ENCODE measurements at regions not wholly inside any gene's neighbourhood (a gene's known extent, or its start where the extent isn't known, plus 50 kb on each side); places are given as distances from the start of the nearest gene placed in this dataset.
A peak's percentile ranks its signal among the peaks of the same experiment; 100 is the strongest.

DNA sequence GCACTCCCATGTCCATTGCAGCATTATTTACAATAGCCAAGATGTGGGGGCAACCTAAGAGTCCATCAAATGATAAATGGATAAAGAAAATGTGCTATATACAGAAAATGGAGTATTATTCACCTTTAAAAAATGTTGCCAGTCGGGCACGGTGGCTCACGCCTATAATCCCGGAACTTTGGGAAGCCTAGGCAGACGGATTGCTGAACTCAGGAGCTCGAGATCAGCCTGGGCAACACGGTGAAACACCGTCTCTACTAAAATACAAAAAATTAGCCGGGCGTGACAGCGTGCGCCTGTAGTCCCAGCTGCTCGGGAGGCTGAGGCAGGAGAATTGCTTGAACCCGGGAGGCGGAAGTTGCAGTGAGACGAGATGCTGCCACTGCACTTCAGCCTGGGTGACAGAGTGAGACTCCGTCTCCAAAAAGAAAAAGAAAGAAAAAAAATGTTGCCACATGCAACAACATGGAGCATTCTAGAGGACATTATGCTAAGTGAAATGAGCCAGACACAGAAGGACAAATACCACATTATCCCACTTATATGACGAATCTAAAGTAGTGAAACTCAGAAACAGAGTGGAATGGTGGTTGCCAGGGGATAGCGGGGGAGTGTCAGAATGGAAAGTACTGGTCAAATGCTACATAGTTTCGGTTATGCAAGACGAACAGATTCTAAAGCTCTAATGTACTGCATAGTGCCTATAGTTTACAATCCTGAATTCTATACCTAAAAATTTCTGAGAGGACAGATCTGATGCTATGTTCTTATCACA, 1385.6 kb upstream of the TMEFF2 start:
- DNase-seq = no peak

DNA sequence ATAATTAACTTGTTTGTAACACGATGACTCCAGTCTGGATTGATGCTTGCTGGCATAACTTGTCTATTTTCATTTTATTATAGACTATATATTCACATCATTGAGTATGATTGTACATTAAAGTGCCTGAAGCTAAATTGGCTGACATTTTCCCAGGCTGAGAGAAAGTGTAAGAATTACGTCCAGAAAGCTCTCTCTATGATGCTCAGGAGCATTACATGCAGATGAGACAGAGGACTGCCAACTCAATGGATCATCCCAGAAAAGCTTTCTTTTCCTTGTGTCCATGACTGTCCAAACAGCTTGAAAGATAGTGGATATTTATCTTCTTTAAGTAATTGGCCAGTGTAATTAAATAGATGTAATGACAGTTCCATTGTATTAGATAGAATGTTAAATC, 1372.2 kb upstream of the TMEFF2 start:
- DNase-seq = no peak

DNA sequence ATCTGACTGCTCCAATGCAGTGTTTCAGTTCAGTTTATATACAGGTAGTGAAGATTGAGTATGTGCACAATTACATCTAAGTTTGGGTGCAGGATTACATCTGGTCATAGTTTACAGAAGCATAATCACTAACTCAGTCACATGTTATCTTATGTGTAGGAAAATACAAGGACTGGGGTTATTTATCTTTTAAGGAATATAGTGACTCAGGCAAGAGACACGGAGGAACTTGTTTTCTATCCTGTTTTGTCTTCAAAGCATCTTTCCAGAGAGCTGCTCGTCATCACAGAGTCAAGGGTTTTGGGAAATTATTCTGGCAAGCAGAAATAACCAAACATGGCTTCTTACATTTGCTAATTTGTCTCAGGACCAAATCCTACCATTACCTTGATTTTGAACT, 1371.5 kb upstream of the TMEFF2 start:
- no peak for DNase-seq

DNA sequence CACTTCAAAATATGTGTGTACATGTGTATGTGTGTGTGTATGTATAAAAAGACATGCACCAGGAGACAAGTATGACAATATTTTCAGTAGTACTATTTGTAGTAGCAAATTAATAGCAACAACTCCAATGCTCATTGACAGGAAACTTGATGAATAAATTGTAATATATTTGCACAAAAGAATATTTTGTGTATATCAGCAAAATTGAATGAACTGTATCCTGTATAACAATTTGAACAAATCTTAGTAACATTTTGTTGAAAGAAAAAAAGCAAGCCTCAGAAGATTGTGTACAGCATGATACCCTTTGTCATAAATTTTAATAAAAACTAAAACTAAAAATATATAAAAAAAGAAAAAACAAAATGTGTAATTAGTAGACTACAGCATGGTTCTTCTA, 1367.3 kb upstream of the TMEFF2 start:
- DNase-seq = no peak

DNA sequence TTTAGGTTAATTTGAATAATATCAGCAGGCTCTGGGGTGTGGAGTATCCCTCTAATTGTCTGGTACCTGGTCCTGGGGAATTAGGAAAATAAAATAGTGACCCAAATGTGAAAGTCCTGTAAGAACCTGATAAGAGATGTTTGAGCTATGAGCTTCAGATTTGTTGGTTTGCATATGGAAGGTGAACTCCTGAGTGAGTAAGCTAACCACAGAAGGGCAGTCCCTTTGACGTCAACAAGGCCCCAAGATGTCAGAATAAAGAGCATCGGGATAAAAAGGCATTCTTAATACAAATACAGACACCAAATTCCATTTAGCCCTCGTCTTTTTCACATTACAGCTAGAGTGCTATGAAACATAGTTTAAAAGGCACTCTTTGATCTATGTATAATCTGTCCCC, 1366.3 kb upstream of the TMEFF2 start:
- DNase-seq = no peak

DNA sequence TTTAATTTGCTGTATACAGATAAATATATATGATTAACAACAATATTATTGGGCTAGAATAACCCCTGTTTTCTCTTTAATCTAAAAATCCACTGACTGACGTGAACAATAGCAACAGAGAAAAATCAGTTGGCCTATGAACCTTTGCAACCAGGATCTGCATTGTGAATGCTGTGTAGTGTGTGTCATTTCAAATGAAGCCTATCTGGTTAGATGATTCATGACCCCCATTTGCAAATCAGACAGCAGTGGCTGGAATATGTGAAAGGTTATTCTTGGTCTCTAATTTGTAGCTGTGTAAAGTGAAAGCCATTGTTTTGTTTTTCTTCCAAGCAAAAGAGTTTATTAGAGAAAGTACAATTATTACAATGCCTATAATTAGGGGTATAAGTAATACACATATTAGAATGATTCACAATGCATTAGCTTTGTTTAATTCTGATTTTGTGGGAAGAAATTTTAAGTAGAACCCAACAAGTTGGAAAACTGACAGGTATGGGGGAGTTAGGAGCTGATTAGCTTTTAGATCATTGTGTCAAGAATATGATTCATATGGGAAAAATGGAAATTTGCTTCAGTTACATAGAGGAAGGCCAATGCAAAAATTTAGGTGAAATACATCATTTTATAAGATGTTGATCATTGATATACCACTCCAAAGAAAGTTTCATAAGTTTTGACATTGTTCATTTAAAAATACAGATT, 1362.2 kb upstream of the TMEFF2 start:
- DNase-seq = no peak

DNA sequence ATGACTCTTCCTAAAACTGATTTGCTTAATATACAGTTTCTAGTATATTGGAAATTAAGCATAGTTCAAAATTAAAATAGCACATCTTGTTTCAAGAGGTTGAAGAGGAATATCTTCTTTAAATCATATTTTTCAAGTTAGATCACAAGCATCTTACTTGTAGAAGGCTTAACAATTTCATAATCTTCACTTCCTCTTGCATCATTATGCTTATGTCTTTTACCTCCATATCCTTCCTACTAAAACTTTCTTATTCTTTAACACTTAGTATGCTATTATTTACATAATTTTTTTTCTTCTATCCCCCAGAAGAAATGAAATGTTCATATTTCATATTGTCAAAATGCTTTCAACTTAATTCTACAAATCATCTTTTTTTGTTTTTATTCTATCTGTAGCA, 1354.9 kb upstream of the TMEFF2 start:
- no peak for DNase-seq

DNA sequence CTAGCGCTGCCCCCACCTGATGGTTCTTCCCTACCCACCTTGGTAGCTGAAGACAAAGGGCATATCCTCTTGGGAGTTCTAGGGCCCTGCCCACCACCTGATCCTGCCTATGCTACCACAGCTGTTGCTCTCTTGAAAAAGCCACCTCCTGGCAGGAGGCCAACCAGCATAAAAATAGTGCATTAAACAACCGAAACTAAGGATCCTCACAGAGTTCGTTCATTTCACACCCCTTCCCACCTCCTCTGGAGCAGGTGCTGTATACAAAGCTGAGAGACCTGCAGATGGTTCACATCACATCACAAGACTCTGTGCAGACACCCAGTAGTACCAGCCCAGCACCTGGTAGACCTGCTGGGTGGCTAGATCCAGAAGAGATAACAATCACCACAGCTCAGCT, 1348.0 kb upstream of the TMEFF2 start:
- peak; percentile 68 to 84 for DNase-seq

DNA sequence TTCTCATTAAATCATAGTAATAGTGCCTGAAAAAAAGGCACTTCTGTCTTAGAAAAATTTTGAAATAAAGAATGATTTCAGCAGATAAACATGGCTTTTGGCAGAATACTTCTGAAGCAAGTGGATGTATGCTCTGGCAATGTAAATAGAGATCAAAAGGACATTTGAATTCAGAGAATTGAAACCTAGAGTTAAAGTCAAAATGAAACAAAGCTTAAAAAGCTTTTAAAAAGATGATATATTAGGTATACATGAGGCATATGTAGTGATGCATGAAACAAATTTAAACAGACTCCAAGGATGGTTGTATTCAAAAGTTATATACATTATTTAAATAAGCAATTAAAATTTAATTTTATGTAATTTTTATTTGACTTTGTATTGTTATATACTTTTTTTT, 1344.5 kb upstream of the TMEFF2 start:
- DNase-seq = no peak

DNA sequence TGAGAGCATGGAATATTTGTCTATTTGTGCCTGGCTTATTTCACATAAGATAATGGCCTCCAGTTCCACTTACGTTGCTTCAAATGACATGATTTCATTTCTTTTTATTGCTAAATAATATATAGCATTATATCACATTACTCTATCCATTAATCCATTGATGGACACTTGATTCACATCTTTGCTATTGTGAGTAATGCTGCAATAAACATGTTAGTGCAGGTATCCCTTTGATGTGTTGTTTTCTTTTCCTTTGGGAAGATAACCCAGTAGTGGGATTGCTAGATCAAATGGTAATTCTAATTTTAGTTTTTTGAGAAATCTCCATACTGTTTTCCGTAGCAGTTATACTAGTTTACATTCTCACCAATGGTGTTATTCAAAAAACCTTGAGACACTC, 1343.3 kb upstream of the TMEFF2 start:
- no peak for DNase-seq

DNA sequence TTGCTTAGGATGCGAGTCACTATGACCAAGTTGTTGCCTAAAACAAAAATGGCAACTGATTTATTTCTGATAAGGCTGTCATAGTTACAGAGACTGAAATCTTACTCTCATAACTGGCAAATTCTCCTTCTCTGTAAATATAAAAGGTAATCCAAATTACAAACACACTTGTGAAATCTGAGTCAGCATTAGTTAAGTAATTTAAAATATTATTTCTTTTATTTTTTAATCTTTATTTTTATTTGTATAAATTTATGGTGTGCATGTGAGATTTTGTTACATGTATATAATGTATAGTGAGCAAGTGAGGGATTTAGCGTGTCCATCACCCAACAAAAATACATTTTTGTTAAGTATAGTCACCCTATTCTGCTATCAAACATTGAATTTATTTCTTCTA, 1342.8 kb upstream of the TMEFF2 start:
- no peak for DNase-seq

DNA sequence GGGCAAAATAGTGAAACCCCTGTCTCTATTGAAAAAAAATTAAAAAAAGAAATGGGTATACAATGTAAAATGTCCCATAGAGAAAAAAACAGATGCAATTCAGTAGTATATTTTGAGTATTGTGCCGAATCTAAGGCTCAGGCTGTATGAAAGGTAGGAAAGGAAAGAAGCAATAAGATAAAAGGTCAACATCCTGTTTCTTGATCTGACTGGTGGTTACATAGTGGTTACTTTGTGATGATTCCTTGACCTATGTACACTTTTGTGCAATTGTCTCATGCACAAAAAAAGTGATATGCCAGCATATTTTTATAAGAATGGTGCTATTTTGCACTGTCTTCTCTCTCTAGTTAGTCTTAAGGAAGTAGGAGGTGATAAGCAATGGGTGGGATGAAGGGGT, 1333.7 kb upstream of the TMEFF2 start:
- DNase-seq = no peak

DNA sequence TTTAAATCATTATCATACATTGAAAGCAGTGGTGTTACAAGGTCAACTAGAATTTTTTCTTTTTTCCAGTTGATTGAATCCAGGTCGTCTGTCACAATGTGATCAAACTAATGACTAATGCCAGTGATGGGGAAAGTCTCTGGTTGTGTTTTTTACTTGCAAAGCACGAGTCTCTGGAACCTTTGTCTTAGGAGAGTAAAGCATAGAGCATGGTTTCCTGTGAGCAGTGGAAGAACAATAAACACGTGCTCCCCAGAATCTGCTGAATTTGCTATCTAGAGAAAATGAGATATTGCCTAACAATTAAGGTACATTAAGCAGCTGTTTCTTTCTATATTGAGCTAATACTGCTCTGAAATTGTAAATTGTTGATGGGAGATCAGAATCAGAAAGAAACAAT, 1332.4 kb upstream of the TMEFF2 start:
- DNase-seq = no peak

DNA sequence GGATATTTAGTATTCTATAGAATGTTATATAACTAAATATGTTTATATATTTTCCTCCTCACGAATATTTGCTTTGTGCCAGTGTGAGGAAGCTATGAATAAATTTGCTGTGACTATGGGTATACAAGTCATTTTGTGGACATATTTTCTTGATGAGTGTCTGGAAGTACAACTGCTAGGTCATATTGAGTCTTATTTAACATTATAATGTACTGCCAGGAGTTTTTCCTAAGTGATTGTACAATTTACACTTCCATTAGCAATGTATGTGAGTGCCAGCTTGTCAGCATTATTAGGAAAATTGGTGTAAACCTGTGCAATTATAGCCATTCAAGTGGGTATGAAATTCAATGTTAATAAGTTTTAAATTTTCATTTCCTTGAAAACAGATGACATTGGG, 1328.9 kb upstream of the TMEFF2 start:
- no peak for DNase-seq

DNA sequence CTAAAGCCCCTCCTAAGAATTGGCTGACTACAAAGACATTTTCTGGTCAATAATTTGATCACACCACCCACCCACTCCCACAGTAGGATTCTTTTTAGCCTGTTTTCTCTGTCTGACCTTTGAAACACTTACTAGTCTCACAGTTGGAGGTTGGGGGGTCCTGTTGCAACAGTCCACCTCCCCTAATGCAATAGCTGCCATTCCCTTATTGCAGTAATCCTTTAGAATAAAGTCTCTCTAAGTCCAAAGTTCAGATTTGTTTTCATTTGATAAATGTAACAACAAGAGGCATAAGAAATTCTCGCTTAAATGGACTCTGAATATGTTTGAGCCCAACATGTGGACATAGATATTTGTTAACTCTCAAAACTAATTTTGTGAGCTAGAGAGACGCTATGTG, 1326.8 kb upstream of the TMEFF2 start:
- DNase-seq = no peak

DNA sequence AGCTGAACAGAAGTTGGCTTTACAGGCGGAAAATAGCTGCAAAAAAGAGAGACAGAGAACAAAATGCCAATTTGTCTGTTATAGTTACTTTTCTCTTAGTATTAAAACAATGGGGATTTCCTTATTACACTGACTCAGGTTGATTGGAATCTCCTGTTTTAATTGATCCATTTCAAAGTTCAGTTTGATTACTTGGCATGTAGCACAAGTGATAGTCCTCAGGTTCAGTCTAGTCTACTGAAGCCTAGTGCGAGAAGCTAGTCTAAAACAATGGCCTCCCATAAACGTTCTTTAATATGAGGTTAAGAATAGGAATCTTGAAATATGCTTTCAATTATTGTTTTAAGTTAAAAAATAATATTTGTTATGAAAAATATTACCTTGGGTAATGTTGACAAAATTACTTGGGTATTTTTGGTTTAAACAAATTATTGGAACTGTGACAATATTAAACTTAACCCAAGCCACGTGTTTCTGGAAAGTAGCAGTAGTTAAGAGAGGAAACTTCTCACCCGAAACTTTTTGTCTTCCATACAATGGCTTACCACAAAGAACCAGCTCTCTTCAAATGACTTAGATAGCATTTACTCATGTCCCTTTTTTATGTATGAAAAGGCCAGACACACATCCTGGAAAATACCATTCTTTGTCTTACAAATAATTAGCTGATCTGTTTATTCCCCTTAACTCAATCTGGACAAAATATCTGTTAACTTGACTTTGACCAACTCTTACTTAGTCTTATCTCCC, 1326.2 kb upstream of the TMEFF2 start:
- no peak for DNase-seq

DNA sequence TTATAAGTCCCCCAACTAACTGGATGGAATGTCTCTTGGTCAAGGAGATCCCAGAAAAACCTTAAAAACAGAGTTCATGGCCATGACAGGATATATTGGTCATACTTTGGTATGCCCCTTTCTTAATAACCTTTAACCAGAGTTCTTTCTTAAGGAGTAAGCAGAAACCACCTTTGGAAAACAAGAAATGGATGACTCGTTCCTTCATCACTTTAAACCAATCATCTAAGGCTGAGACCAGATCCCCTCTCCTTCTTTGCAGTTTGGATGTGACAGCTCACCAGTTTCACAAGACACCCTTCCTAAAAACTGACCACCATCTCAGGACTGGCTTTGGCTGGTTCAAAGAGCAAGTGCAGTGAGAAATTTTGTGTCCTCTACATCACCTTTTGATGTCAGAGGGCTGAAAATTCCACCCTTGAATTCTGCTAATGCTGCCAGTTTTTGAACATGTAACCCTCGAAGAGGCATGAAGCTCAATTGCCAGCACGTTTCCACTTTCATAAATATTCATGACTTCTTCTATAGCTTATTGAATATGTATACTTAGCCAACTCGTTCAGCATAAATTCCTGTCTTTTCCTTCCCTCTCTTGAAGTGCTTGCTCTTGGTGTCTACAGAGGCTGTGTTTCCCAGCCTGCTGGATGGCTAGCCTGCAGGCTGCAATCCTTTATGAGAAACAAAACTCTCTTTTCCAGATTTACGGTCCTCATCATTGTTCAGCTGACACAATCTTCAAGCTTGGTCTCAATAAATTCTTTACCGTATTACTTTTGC, 1323.5 kb upstream of the TMEFF2 start:
- no peak for DNase-seq

DNA sequence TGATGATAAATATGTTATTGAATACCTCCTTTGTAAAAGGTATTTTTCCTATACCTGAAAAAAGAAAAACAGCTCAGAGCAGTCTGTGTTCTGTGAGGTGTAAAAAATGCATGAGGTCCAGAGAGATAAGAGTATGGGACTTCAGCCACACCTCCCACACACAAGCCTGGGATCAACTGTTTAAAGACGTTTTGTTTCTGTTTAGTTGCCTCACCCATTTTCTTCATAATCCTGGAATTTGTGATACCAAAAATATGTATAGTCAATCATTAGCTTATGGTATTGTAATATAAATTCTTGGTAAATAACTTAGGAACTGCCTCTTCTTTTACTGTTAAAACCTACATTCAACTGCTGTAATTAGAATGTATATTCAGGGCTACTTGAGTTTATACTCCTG, 1322.9 kb upstream of the TMEFF2 start:
- no peak for DNase-seq

DNA sequence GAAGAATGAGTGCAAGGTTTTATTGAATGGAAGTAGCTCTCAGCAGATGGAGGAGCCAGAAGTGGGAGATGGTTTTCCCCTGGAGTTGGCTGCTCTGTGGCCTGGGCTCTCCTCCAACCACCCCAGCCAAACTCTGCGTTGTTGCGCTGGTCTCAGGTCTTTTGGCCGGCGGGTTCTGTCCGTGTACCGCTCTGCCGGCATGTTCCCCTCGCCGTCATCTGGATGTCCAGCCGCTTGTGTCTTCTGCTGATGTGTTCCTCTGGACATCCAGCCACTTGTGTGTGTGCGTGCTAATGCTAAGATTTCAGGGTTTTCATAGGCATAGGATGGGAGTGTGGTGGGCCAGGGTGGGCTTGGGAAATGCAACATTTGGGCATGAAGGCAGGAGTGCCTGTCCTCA, 1311.3 kb upstream of the TMEFF2 start:
- DNase-seq = no peak

DNA sequence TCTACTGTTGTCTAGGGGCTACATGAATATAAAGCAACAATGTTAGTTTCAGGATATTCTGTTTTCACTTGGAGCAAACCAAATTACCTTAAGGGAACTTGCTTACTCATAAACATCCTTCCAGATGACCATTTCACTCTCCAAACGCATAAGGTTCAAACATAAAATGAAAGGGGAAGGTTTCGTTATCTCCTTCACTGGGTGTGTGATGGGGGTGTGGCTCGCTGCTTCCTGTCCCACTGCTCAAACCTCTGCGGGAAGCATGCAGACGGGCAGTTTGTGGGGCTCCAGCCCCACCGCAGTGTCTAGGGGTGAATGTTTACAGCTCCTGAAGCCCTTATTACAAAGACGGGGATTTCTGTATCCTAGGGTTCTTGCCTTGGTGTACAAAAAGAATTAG, 1310.9 kb upstream of the TMEFF2 start:
- DNase-seq = no peak

DNA sequence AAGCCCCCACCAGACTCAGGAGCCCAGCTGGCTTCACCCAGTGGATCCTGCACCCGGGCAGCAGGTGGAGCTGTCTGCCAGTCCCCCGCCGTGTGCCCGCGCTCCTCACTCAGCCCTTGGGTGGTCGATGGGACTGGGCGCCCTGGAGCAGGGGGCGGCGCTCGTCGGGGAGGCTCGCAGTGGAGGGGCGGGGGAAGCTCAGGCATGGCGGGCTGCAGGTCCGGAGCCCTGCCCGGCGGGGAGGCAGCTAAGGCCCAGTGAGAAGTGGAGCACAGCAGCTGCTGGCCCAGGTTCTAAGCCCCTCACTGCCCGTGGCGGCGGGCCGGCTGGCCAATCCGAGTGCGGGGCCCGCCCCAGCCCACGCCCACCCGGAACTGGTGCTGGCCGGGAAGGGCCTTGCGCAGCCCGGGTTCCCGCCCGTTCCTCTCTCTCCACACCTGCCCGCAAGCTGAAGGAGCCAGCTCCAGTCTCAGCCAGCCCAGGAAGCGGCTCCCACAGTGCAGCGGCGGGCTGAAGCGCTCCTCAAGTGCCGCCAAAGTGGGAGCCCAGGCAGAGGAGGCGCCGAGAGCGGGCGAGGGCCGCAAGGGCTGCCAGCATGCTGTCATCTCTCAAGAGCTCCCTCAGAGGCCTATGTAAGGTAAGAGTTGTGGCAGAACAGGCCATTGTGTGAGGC, 1307.8 kb upstream of the TMEFF2 start:
- peak; percentile 67 to 77 for DNase-seq

DNA sequence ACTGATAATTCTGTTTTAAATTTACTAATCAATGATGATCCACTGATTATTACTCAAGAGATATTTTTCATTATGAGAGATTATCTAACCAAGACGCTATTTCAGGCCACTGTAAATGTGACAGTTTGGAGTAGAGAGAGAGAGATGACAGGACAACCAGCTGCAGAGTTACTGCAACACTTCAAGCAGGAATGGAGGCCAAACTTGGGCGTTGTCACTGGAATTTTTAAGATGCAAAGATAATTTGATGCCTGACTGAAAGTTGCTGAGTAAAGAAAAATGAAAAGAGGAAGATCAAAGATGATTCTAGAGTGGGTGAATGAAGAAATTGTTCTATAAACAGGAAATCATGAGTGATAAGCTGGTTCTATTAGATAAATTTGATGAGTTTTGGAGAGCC, 1302.1 kb upstream of the TMEFF2 start:
- no peak for DNase-seq

DNA sequence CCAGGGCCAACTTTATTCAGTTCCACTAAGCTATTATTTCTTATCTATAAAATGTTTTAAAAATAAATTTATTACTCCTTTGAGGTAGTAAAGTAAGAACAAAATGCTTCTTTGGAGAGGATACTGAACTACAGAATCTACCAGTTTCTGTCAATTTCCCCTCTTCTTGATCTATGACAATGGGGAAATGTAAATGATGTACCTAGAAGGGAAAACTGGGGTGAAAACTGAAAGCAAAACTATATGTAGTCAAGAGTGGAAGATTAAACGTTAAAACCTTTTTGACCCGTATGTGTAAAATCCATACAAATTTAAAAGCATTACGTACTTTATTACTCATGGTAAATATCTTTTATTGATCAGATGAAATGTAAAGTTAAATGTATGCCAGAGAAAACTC, 1287.8 kb upstream of the TMEFF2 start:
- no peak for DNase-seq

Measured in SHP77 (cell line).